H1 (cell line): ENCODE measurements at regions not wholly inside any gene's neighbourhood (a gene's known extent, or its start where the extent isn't known, plus 50 kb on each side); places are given as distances from the start of the nearest gene placed in this dataset.

Experiments
- CTCF ChIA-PET: fragments of 300-600 bp; sonication (Branson Sonifier 250); formaldehyde crosslinking; loops from one replicate; lab custom pipeline; 2021; ENCODE audit not compliant: partially characterized antibody; lab: Charles Lee
- POLR2A ChIA-PET: fragments of 300-600 bp; sonication (Branson Sonifier 250); formaldehyde crosslinking; loops from one replicate; lab custom pipeline; 2021; ENCODE audit warnings: inconsistent platforms; ENCODE audit not compliant: partially characterized antibody; lab: Charles Lee
- DNase-seq, 2 experiments: peaks; one replicate each; pipeline versions ENCODE4 v3.0.0 to v3.0.0-alpha.2; 2010 to 2022; ENCODE audit warnings: low spot score in 2 of 2, low read depth in 1 of 2, mixed read lengths in 1 of 2
- FAIRE-seq: peaks from 2 replicates; lab custom pipeline; 2011; peaks lifted over from hg19 to GRCh38; lab: Jason Lieb, UNC
- H2AFZ ChIP-seq: 2 replicates; pipeline ENCODE4 v1.8.1; 2012; ENCODE audit warnings: low read length, inconsistent platforms
- H2AK5ac ChIP-seq: 2 replicates; pipeline ENCODE4 v1.6.1; 2013; ENCODE audit warnings: low read depth, low read length
- H2BK120ac ChIP-seq: replicated peaks from 2 replicates; pipeline ENCODE3; 2013; ENCODE audit warnings: low read depth, low read length, inconsistent platforms
- H2BK12ac ChIP-seq: 2 replicates; pipeline ENCODE4 v1.6.1; 2013; ENCODE audit warnings: low read depth, low read length
- H2BK15ac ChIP-seq: 2 replicates; pipeline ENCODE4 v1.6.1; 2013; ENCODE audit warnings: low read length
- H2BK20ac ChIP-seq: 2 replicates; pipeline ENCODE4 v1.6.1; 2013; ENCODE audit warnings: low read length
- H2BK5ac ChIP-seq: 2 replicates; pipeline ENCODE4 v1.6.1; 2013; ENCODE audit warnings: low read depth, low read length
- H3K14ac ChIP-seq: 2 replicates; pipeline ENCODE4 v1.6.1; 2013; ENCODE audit warnings: inconsistent platforms; ENCODE audit not compliant: insufficient read length
- H3K18ac ChIP-seq: 2 replicates; pipeline ENCODE4 v1.6.1; 2013; ENCODE audit warnings: low read length; ENCODE audit errors: extremely low read depth
- H3K23ac ChIP-seq: 2 replicates; pipeline ENCODE4 v1.6.1; 2013; ENCODE audit warnings: inconsistent platforms; ENCODE audit not compliant: insufficient read length
- H3K23me2 ChIP-seq: 2 replicates; pipeline ENCODE4 v1.6.1; 2013; ENCODE audit warnings: low read depth, low read length
- H3K27ac ChIP-seq: 2 replicates; pipeline ENCODE4 v1.6.1; 2011; ENCODE audit warnings: low read depth, low read length, inconsistent platforms
- H3K27me3 ChIP-seq, 4 experiments: replicated peaks in 1 of 4; 1 replicate in 1 of 4; 2 replicates in 3 of 4; pipeline versions ENCODE4 v1.6.1 to v1.8.1; 2011 to 2013; ENCODE audit warnings: low read length in 3 of 4, mild to moderate bottlenecking in 3 of 4, inconsistent platforms in 2 of 4, mixed read lengths in 2 of 4, moderate library complexity in 1 of 4; ENCODE audit not compliant: control insufficient read depth in 3 of 4, insufficient read depth in 3 of 4; ENCODE audit errors: extremely low read depth in 1 of 4
- H3K36me3 ChIP-seq, 4 experiments: 2 replicates each; pipeline versions ENCODE4 v1.6.1 to v1.8.1; 2011 to 2013; ENCODE audit warnings: mild to moderate bottlenecking in 4 of 4, low read length in 3 of 4, moderate library complexity in 2 of 4, control low read depth in 1 of 4, inconsistent platforms in 1 of 4; ENCODE audit not compliant: insufficient read depth in 4 of 4, control insufficient read depth in 2 of 4
- H3K4ac ChIP-seq: replicated peaks from 2 replicates; pipeline ENCODE3; 2013; ENCODE audit warnings: low read length, low read depth, mixed read lengths, inconsistent platforms; ENCODE audit not compliant: insufficient read length
- H3K4me1 ChIP-seq, 4 experiments: replicated peaks in 1 of 4; 1 replicate in 1 of 4; 2 replicates in 3 of 4; pipeline versions ENCODE4 v1.6.1 to v1.8.1; 2011 to 2013; ENCODE audit warnings: low read length in 3 of 4, inconsistent platforms in 2 of 4, mixed read lengths in 1 of 4; ENCODE audit not compliant: insufficient read depth in 4 of 4, control insufficient read depth in 3 of 4
- H3K4me2 ChIP-seq, 2 experiments: 2 replicates each; pipeline versions ENCODE4 v1.6.1 to v1.8.1; 2011 to 2013; ENCODE audit warnings: low read depth in 2 of 2, low read length in 2 of 2, control low read depth in 1 of 2, inconsistent platforms in 1 of 2, mild to moderate bottlenecking in 1 of 2; ENCODE audit not compliant: insufficient read depth in 1 of 2
- H3K4me3 ChIP-seq, 4 experiments: fragments of 200-600, 300-600 bp in 1 of 4; sonication (generic), shearing (Covaris generic), sonication (Bioruptor Twin) in 1 of 4; 2 replicates each; pipeline versions ENCODE4 v1.5.1 to v1.8.1; 2011 to 2016; ENCODE audit warnings: low read length in 4 of 4, low read depth in 3 of 4, control low read depth in 2 of 4, inconsistent platforms in 2 of 4, mild to moderate bottlenecking in 2 of 4, mixed read lengths in 1 of 4, moderate library complexity in 1 of 4; ENCODE audit not compliant: insufficient read depth in 2 of 4; ENCODE audit errors: extremely low read depth in 1 of 4
- H3K56ac ChIP-seq: replicated peaks from 2 replicates; pipeline ENCODE3; 2013; ENCODE audit warnings: low read depth, mild to moderate bottlenecking, mixed read lengths, low read length, inconsistent platforms; ENCODE audit not compliant: insufficient read length
- H3K79me1 ChIP-seq: 2 replicates; pipeline ENCODE4 v1.6.1; 2013; ENCODE audit warnings: low read depth, low read length, control low read depth
- H3K79me2 ChIP-seq, 2 experiments: 2 replicates each; pipeline versions ENCODE4 v1.6.1 to v1.8.1; 2012 to 2013; ENCODE audit warnings: low read length in 2 of 2, mild to moderate bottlenecking in 2 of 2, inconsistent platforms in 1 of 2; ENCODE audit not compliant: insufficient read depth in 2 of 2, control insufficient read depth in 1 of 2
- H3K9ac ChIP-seq, 4 experiments: replicated peaks in 1 of 4; 1 replicate in 1 of 4; 2 replicates in 3 of 4; pipeline versions ENCODE4 v1.6.1 to v1.8.1; 2011 to 2013; ENCODE audit warnings: low read depth in 3 of 4, low read length in 3 of 4, control low read depth in 2 of 4, mild to moderate bottlenecking in 2 of 4, moderate library complexity in 2 of 4, inconsistent platforms in 1 of 4; ENCODE audit errors: extremely low read depth in 1 of 4
- H3K9me3 ChIP-seq, 2 experiments: 2 replicates each; pipeline versions ENCODE4 v1.6.1 to v1.8.1; 2012 to 2013; ENCODE audit warnings: mild to moderate bottlenecking in 2 of 2, moderate library complexity in 2 of 2, control low read depth in 1 of 2, inconsistent platforms in 1 of 2, low read depth in 1 of 2, low read length in 1 of 2, mixed read lengths in 1 of 2; ENCODE audit not compliant: insufficient read depth in 2 of 2
- H4K20me1 ChIP-seq, 2 experiments: replicated peaks in 1 of 2; 2 replicates each; pipeline versions ENCODE3 to v1.8.1; 2011 to 2013; ENCODE audit warnings: inconsistent platforms in 2 of 2, low read length in 2 of 2, mild to moderate bottlenecking in 1 of 2; ENCODE audit not compliant: insufficient read depth in 2 of 2, control insufficient read depth in 1 of 2
- H4K5ac ChIP-seq: 2 replicates; pipeline ENCODE4 v1.6.1; 2013; ENCODE audit warnings: low read length, low read depth, mixed read lengths, inconsistent platforms; ENCODE audit not compliant: insufficient read length
- H4K8ac ChIP-seq: 2 replicates; pipeline ENCODE4 v1.8.0; 2013; ENCODE audit warnings: mild to moderate bottlenecking, moderate library complexity, low read length, inconsistent platforms; ENCODE audit not compliant: insufficient read depth; ENCODE audit errors: extremely low read depth
- H4K91ac ChIP-seq: replicated peaks from 2 replicates; pipeline ENCODE3; 2013; ENCODE audit warnings: low read length, mixed read lengths, inconsistent platforms; ENCODE audit not compliant: insufficient read length
- ASH2L ChIP-seq: fragments of 200-600, 300-600 bp; sonication (generic); IDR thresholded peaks from one replicate; pipeline ENCODE4 v1.7.1; 2017; ENCODE audit warnings: low read length
- CREB1 ChIP-seq: IDR thresholded peaks from 2 replicates; pipeline ENCODE4 v1.6.1; 2012; ENCODE audit warnings: inconsistent platforms
- E2F6 ChIP-seq: IDR thresholded peaks from 2 replicates; pipeline ENCODE4 v1.6.1; 2012; ENCODE audit warnings: inconsistent platforms
- EP300 ChIP-seq, 2 experiments: IDR thresholded peaks; 1 replicate in 1 of 2; 2 replicates in 1 of 2; pipeline ENCODE4 v1.6.1; 2011 to 2012; ENCODE audit warnings: low read depth in 2 of 2, low read length in 2 of 2, mild to moderate bottlenecking in 2 of 2, borderline replicate concordance in 1 of 2, inconsistent platforms in 1 of 2, moderate library complexity in 1 of 2
- FOSL1 ChIP-seq: IDR thresholded peaks from 2 replicates; pipeline ENCODE4 v1.6.1; 2011; ENCODE audit warnings: mild to moderate bottlenecking, low read depth, low read length, moderate library complexity; ENCODE audit not compliant: insufficient read depth
- JUND ChIP-seq: IDR thresholded peaks from 2 replicates; pipeline ENCODE4 v1.6.1; 2011; ENCODE audit warnings: mild to moderate bottlenecking, improper control_type of control experiment, low read length
- MAX ChIP-seq: IDR thresholded peaks from 2 replicates; pipeline ENCODE4 v1.6.1; 2012; ENCODE audit warnings: inconsistent platforms
- POLR2AphosphoS5 ChIP-seq: IDR thresholded peaks from 2 replicates; pipeline ENCODE4 v1.6.1; 2011; ENCODE audit warnings: low read depth, low read length
- SIRT6 ChIP-seq: IDR thresholded peaks from one replicate; pipeline ENCODE4 v1.7.1; 2012; ENCODE audit warnings: low read length, inconsistent platforms
- SP4 ChIP-seq: IDR thresholded peaks from 2 replicates; pipeline ENCODE4 v1.6.1; 2012; ENCODE audit warnings: low read length, inconsistent platforms
- SUZ12 ChIP-seq: fragments of 200-600 bp; sonication (generic); IDR thresholded peaks from 2 replicates; pipeline ENCODE4 v1.6.1; 2012; ENCODE audit warnings: mild to moderate bottlenecking, inconsistent platforms, low read length, moderate library complexity, mixed read lengths
- ZNF274 ChIP-seq: IDR thresholded peaks from 2 replicates; pipeline ENCODE4 v1.7.0; 2012; ENCODE audit warnings: low read length, borderline replicate concordance; ENCODE audit errors: extremely low read depth
- WGBS, 2 experiments: shearing (Covaris generic) in 1 of 2; methylation state at CpG; one replicate each; pipeline versions ENCODE4 v1.1.6 to v1.1.7; 2013 to 2015; ENCODE audit warnings: low lambda C conversion rate in 2 of 2, mixed read lengths in 2 of 2, inconsistent platforms in 1 of 2, low coverage in 1 of 2, missing lambda C conversion rate in 1 of 2; ENCODE audit not compliant: insufficient replicate concordance in 2 of 2, insufficient coverage in 1 of 2, insufficient read length in 1 of 2; ENCODE audit errors: extremely low coverage in 1 of 2, missing lambda C conversion rate in 1 of 2; 5-methylcytosine and 5-hydroxymethylcytosine counted together
- TF ChIP-seq, protein P1 (sequence below): IDR thresholded peaks from 2 replicates; pipeline ENCODE4 v1.6.1; 2011; ENCODE audit warnings: low read depth, mild to moderate bottlenecking, low read length; ENCODE audit not compliant: insufficient read depth

GRCh38 chr1:239164451-239165180, 221.8 kb upstream of the CHRM3 start:
- H2BK15ac ChIP-seq, result no peak overlapping the region
- H3K27me3 ChIP-seq, result no peaks in the 10 kb centered on the region
- H3K9me3 ChIP-seq, result 0 out of 4 replicates have a peak, but pooled peaks cover 0 to 5% of the 10 kb centered on the region in 2 experiments
- WGBS, 2 experiments, result 93% methylated on average over 4 of the region's 4 CpGs; no CpG with 5 or more reads in 1 of the 2 experiments
- no peaks in the 10 kb centered on the region for H3K23me2 ChIP-seq
- no peak overlapping the region for H3K4me2 ChIP-seq
- no peak overlapping the region for H3K23ac ChIP-seq
- H2AK5ac ChIP-seq, result no peak overlapping the region
- H3K79me1 ChIP-seq, result no peaks in the 10 kb centered on the region
- H3K79me2 ChIP-seq, result no peaks in the 10 kb centered on the region
- DNase-seq (no peak), FAIRE-seq (no peak)
- H2BK5ac ChIP-seq, result no peak overlapping the region
- H4K91ac ChIP-seq, result no peak overlapping the region
- no peak overlapping the region for H2BK20ac ChIP-seq
- H3K14ac ChIP-seq, result no peak overlapping the region
- no peak overlapping the region for H2AFZ ChIP-seq
- H3K4me1 ChIP-seq, result no peaks in the 10 kb centered on the region
- no peak overlapping the region for H3K4me3 ChIP-seq
- no peak overlapping the region for H4K8ac ChIP-seq
- H2BK120ac ChIP-seq, result no peak overlapping the region
- H3K9ac ChIP-seq, result no peak overlapping the region
- ChIA-PET CTCF (interaction anchor here (0.6 kb wide), 4 partner anchors 56 to 966 kb away, joined by 3 read pairs; no protein-coding TSS in a partner anchor), POLR2A (no interaction called here)
- H3K27ac ChIP-seq, result no peak overlapping the region
- no peaks in the 10 kb centered on the region for H4K20me1 ChIP-seq
- H4K5ac ChIP-seq, result no peak overlapping the region
- H3K4ac ChIP-seq, result no peak overlapping the region
- H2BK12ac ChIP-seq, result no peak overlapping the region
- no peak overlapping the region for H3K18ac ChIP-seq
- H3K36me3 ChIP-seq, result no peaks in the 10 kb centered on the region
- no peak overlapping the region for H3K56ac ChIP-seq
- TF ChIP-seq EP300 (IDR thresholded peaks at IDR 0.05; ENCODE audit: borderline replicate concordance in 1 of 2, low read depth in 2 of 2, low read length in 2 of 2), result no peak
- TF ChIP-seq JUND, result no peak
- no peak for TF ChIP-seq FOSL1
- no peak for TF ChIP-seq ASH2L
- TF ChIP-seq CREB1, result no peak
- no peak for TF ChIP-seq SIRT6
- no peak for TF ChIP-seq MAX
- TF ChIP-seq POLR2AphosphoS5, result no peak
- no peak for TF ChIP-seq SUZ12
- TF ChIP-seq SP4, result no peak
- no peak for TF ChIP-seq E2F6
- TF ChIP-seq, protein P1, sequence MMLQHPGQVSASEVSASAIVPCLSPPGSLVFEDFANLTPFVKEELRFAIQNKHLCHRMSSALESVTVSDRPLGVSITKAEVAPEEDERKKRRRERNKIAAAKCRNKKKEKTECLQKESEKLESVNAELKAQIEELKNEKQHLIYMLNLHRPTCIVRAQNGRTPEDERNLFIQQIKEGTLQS, result no peak
- no peak for TF ChIP-seq ZNF274
